DOHH2 (cell line): ENCODE measurements at regions not wholly inside any gene's neighbourhood (a gene's known extent, or its start where the extent isn't known, plus 50 kb on each side); places are given as distances from the start of the nearest gene placed in this dataset.

Source experiments
- H3F3A ChIP-seq: fragments of 200-600 bp; sonication (generic), shearing (Covaris generic); 2 replicates; pipeline ENCODE4 v1.6.0; 2016; ENCODE audit warnings: antibody characterized with exemption, mild to moderate bottlenecking; ENCODE audit not compliant: control insufficient read depth, insufficient read depth
- H3K27ac ChIP-seq: fragments of 200-600 bp; sonication (generic); 2 replicates; pipeline ENCODE4 v1.5.1; 2014; ENCODE audit warnings: low read depth, mild to moderate bottlenecking, low read length, moderate library complexity
- H3K27me3 ChIP-seq: fragments of 200-600 bp; sonication (generic); 2 replicates; pipeline ENCODE4 v1.6.1; 2014; ENCODE audit warnings: mild to moderate bottlenecking, low read length, mixed read lengths; ENCODE audit not compliant: control insufficient read depth
- H3K36me3 ChIP-seq: fragments of 200-600 bp; sonication (generic); 2 replicates; pipeline ENCODE4 v1.6.1; 2014; ENCODE audit warnings: mild to moderate bottlenecking, low read length, moderate library complexity, mixed read lengths; ENCODE audit not compliant: control insufficient read depth
- H3K4me1 ChIP-seq: fragments of 200-600 bp; sonication (generic); 2 replicates; pipeline ENCODE4 v1.6.1; 2014; ENCODE audit warnings: mild to moderate bottlenecking, low read length, mixed read lengths; ENCODE audit not compliant: control insufficient read depth
- H3K4me2 ChIP-seq: fragments of 200-600 bp; sonication (generic); 2 replicates; pipeline ENCODE4 v1.6.0; 2014; ENCODE audit warnings: mild to moderate bottlenecking, low read length, moderate library complexity
- H3K4me3 ChIP-seq: fragments of 200-600 bp; sonication (generic); 2 replicates; pipeline ENCODE4 v1.5.1; 2014; ENCODE audit warnings: mild to moderate bottlenecking, low read length, mixed read lengths
- H3K79me2 ChIP-seq: fragments of 200-600 bp; sonication (generic); 2 replicates; pipeline ENCODE4 v1.6.1; 2014; ENCODE audit warnings: mild to moderate bottlenecking, low read length, mixed read lengths; ENCODE audit not compliant: control insufficient read depth
- H3K9me2 ChIP-seq: fragments of 200-600 bp; sonication (generic); replicated peaks from 2 replicates; pipeline ENCODE4 v1.6.1; 2014; ENCODE audit warnings: mild to moderate bottlenecking, low read length, mixed read lengths; ENCODE audit not compliant: control insufficient read depth
- H3K9me3 ChIP-seq: fragments of 200-600 bp; sonication (generic); 2 replicates; pipeline ENCODE4 v1.6.1; 2014; ENCODE audit warnings: antibody characterized with exemption, low read length, mixed read lengths; ENCODE audit not compliant: control insufficient read depth, insufficient read depth
- H4K20me1 ChIP-seq: fragments of 200-600 bp; sonication (generic); 2 replicates; pipeline ENCODE4 v1.6.0; 2014; ENCODE audit warnings: low read depth, mild to moderate bottlenecking, antibody characterized with exemption, low read length, moderate library complexity; ENCODE audit not compliant: control insufficient read depth, insufficient read depth
- EZH2phosphoT487 ChIP-seq: fragments of 200-600 bp; sonication (generic); IDR thresholded peaks from 2 replicates; pipeline ENCODE4 v1.6.1; 2017; ENCODE audit warnings: borderline replicate concordance, mild to moderate bottlenecking, antibody characterized with exemption, low read length, moderate library complexity, mixed read lengths
- TF ChIP-seq, protein P1 (sequence below): fragments of 200-600 bp; sonication (generic); IDR thresholded peaks from one replicate; pipeline ENCODE4 v1.5.1; 2014; ENCODE audit warnings: antibody characterized with exemption, mild to moderate bottlenecking, low read depth, low read length; ENCODE audit not compliant: poor library complexity, severe bottlenecking

DNA sequence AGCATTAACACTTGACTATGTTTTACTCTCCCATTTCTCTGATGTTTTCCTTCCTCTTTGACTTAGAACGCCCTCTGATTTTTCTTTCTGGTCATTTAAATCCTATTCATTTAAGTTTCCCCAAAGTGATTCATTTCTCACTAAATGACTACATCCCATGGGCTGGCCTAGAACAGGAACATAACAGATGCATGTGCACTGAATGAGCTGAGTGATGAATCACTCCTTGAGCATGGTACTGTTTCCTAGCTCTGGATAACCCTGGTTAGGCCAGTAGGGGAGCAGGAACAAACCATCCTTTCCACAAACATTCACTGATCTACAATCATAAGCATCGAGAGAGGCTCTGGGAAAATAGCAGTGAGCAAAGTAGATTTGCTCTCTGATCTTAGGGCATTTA is 221.9 kb upstream of the SETBP1 start:
- Histone ChIP-seq H3K9me3 (no peaks in the 10 kb centered on the region), H3K27me3 (no peaks in the 10 kb centered on the region), H3K4me3 (no peak overlapping the region), H3F3A (no peaks in the 10 kb centered on the region), H3K9me2 (no peaks in the 10 kb centered on the region), H3K36me3 (no peaks in the 10 kb centered on the region), H3K27ac (no peak overlapping the region), H3K79me2 (no peaks in the 10 kb centered on the region), H3K4me2 (no peak overlapping the region), H3K4me1 (no peaks in the 10 kb centered on the region), H4K20me1 (no peaks in the 10 kb centered on the region)
- TF ChIP-seq, protein P1, sequence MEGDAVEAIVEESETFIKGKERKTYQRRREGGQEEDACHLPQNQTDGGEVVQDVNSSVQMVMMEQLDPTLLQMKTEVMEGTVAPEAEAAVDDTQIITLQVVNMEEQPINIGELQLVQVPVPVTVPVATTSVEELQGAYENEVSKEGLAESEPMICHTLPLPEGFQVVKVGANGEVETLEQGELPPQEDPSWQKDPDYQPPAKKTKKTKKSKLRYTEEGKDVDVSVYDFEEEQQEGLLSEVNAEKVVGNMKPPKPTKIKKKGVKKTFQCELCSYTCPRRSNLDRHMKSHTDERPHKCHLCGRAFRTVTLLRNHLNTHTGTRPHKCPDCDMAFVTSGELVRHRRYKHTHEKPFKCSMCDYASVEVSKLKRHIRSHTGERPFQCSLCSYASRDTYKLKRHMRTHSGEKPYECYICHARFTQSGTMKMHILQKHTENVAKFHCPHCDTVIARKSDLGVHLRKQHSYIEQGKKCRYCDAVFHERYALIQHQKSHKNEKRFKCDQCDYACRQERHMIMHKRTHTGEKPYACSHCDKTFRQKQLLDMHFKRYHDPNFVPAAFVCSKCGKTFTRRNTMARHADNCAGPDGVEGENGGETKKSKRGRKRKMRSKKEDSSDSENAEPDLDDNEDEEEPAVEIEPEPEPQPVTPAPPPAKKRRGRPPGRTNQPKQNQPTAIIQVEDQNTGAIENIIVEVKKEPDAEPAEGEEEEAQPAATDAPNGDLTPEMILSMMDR = no peak
- TF ChIP-seq EZH2phosphoT487 = no peak

DNA sequence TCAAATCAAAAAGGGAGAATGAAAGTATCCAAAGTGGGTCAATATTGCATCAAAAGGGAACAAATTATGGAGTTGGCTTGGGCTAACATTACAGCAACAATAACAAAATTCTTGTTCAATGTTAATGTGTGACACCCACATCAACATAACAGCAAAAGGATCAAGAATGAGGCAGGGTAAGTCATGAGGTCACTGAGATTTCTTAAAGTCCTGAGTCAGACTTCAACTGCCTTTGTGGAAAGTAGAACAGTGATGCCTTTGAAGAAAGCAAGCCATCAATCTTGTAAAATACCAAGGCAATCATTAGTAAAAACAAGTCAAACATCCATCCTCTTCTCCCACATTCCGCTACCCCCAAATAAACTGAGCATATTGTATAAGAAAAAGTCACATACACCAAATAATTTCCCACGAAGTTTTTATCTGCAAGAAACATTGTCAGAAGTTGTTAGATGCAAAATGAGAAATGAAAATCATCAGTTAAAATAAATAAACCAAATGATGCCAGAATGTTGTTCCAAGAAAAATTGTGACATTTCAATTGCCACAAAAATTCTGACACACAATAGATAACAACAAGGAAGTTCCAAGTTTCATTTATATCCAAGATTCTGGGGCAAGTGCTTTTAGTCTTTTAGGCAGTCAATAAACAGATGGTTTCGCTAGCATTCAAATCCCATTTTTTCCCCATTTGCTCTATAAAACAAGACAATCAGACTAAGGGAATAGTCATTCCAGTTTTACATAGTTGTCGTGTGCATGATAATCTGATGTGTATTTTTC is 216.1 kb upstream of the SETBP1 start:
- Histone ChIP-seq H4K20me1 (no peaks in the 10 kb centered on the region), H3K4me1 (no peaks in the 10 kb centered on the region), H3K27ac (no peak overlapping the region), H3K9me3 (no peaks in the 10 kb centered on the region), H3K36me3 (no peaks in the 10 kb centered on the region), H3F3A (no peaks in the 10 kb centered on the region), H3K27me3 (no peaks in the 10 kb centered on the region), H3K4me3 (no peak overlapping the region), H3K9me2 (no peaks in the 10 kb centered on the region), H3K79me2 (no peaks in the 10 kb centered on the region), H3K4me2 (no peak overlapping the region)
- TF ChIP-seq, protein P1 = no peak
- no peak for TF ChIP-seq EZH2phosphoT487

DNA sequence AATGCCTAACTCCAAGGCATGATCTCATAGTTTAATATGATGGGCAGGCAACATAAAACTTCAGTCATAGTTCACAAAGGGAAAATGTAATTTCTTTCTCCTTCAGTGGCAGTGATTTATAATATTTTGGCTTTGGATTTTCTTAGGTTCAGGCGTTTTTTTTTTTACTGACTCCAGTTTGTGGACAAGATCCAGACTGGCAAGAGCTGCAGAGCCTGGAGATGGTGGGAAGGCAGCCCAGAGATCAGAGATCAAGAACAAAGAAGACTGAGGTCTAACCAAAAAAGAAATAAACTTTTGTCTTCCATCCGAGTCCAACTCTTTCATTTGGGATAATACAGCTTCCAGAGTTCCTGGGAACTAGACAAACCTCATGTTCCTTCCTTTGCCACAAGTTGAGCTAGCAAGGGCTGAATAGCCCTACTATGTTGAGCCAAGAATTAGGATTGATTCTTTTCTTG is 215.3 kb upstream of the SETBP1 start:
- H4K20me1 ChIP-seq = no peaks in the 10 kb centered on the region
- H3K79me2 ChIP-seq = no peaks in the 10 kb centered on the region
- H3K4me3 ChIP-seq = no peak overlapping the region
- H3K4me1 ChIP-seq = no peaks in the 10 kb centered on the region
- H3K9me2 ChIP-seq = no peaks in the 10 kb centered on the region
- H3K9me3 ChIP-seq = no peaks in the 10 kb centered on the region
- H3K36me3 ChIP-seq = no peaks in the 10 kb centered on the region
- no peaks in the 10 kb centered on the region for H3K27me3 ChIP-seq
- H3K4me2 ChIP-seq = no peak overlapping the region
- no peaks in the 10 kb centered on the region for H3F3A ChIP-seq
- no peak for TF ChIP-seq EZH2phosphoT487
- TF ChIP-seq, protein P1 = no peak
- no peak overlapping the region for H3K27ac ChIP-seq
